ENCODE measurements at regions not wholly inside any gene's neighbourhood (a gene's known extent, or its start where the extent isn't known, plus 50 kb on each side); places are given as distances from the start of the nearest gene placed in this dataset.

DNA sequence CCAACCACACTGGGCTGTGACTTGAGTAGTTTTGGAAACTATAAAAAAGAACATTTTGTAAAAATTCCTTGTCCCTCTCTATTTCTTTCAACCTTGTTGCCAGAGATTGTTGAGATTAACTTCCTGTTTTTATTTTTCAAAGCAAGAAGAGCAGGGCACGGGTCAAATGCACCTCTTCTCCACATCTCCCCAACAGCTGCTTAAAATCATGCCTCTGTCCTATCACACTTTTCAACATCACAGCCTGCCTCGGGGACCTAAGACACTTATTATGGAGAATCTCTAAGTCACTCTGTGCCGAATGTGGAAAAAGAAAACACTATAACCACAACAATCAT, 280.3 kb upstream of the TNC start:
- H3K4me1 ChIP-seq (ENCODE audit: insufficient read depth) = no peaks in the 10 kb centered on the region
- DNase-seq = no peak
- intact Hi-C loops (cut with DNase I) = loop anchor here in 1 of 4 donors (10.0 kb wide), 1 partner anchor 47 kb away; no protein-coding TSS in a partner anchor
- WGBS, 3 donors = 14 to 30% (median 15%) methylated on average over 3 of the region's 3 CpGs
- no peaks in the 10 kb centered on the region for H3K27me3 ChIP-seq
- no peaks in the 10 kb centered on the region for H3K36me3 ChIP-seq
- H3K4me3 ChIP-seq = no peak overlapping the region
- H3K27ac ChIP-seq = no peak overlapping the region
- TF ChIP-seq, protein P1, sequence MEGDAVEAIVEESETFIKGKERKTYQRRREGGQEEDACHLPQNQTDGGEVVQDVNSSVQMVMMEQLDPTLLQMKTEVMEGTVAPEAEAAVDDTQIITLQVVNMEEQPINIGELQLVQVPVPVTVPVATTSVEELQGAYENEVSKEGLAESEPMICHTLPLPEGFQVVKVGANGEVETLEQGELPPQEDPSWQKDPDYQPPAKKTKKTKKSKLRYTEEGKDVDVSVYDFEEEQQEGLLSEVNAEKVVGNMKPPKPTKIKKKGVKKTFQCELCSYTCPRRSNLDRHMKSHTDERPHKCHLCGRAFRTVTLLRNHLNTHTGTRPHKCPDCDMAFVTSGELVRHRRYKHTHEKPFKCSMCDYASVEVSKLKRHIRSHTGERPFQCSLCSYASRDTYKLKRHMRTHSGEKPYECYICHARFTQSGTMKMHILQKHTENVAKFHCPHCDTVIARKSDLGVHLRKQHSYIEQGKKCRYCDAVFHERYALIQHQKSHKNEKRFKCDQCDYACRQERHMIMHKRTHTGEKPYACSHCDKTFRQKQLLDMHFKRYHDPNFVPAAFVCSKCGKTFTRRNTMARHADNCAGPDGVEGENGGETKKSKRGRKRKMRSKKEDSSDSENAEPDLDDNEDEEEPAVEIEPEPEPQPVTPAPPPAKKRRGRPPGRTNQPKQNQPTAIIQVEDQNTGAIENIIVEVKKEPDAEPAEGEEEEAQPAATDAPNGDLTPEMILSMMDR (IDR thresholded peaks at IDR 0.05) = no peak
- TF ChIP-seq POLR2A (IDR thresholded peaks at IDR 0.05) = no peak
- TF ChIP-seq EP300 (IDR thresholded peaks at IDR 0.05) = no peak
- H3K9me3 ChIP-seq = no peaks in the 10 kb centered on the region

DNA sequence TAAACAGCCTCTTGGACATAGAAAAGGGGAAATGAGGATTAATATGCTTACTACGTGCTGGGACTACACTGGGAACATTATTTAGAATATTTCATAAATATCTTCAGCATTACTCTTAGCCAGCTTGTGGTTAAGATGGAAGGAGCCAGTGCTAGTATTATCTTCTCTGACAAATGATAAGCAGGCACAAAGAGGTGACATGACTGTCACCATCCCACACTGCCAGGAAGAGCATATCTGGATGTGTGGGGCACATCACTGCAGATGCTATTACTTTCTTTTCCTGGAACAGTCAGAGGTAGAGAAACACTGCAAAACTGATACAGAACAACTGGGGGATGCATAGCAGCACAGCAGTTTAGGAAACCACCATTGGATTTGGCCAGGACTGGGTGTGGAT, 281.0 kb upstream of the TNC start:
- Histone ChIP-seq H3K9me3 (no peaks in the 10 kb centered on the region), H3K27me3 (no peaks in the 10 kb centered on the region), H3K4me1 (ENCODE audit: insufficient read depth) (no peaks in the 10 kb centered on the region), H3K4me3 (no peak overlapping the region), H3K27ac (no peak overlapping the region), H3K36me3 (no peaks in the 10 kb centered on the region)
- intact Hi-C loops (cut with DNase I) = loop anchor here in 1 of 4 donors (10.0 kb wide), 1 partner anchor 46 kb away; no protein-coding TSS in a partner anchor
- TF ChIP-seq POLR2A (IDR thresholded peaks at IDR 0.05) (no peak), EP300 (IDR thresholded peaks at IDR 0.05) (no peak)
- TF ChIP-seq, protein P1 (IDR thresholded peaks at IDR 0.05) = no peak
- WGBS, 3 donors = 37 to 57% (median 56%) methylated on average over 1 of the region's 1 CpG
- no peak for DNase-seq

DNA sequence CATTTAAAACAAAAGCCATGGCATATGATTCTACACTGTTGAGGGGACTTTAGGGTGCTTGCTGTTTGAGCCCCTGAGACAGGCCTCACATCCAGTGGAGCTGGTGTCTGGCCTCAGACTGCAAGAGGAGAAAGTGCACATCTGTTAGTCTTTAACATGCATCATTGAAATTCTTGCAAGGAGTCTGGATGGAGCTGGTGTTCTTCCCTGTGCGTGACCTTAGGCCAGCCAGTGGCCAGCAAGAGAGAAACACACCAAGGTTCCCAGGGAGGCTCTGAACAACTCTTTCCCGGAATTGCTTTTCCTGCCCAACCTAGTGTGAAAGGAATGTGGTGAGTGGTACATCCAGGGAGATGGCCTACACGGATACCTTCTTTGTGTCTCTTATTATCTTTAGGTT, 282.8 kb upstream of the TNC start:
- H3K27ac ChIP-seq = no peak overlapping the region
- no peak for DNase-seq
- no peaks in the 10 kb centered on the region for H3K27me3 ChIP-seq
- WGBS, 3 donors = 69 to 73% (median 71%) methylated on average over 3 of the region's 3 CpGs
- intact Hi-C loops (cut with DNase I) = no loop called here
- H3K4me1 ChIP-seq (ENCODE audit: insufficient read depth) = no peaks in the 10 kb centered on the region
- no peaks in the 10 kb centered on the region for H3K9me3 ChIP-seq
- no peak for TF ChIP-seq POLR2A (IDR thresholded peaks at IDR 0.05)
- TF ChIP-seq, protein P1 (IDR thresholded peaks at IDR 0.05) = no peak
- H3K4me3 ChIP-seq = no peak overlapping the region
- no peaks in the 10 kb centered on the region for H3K36me3 ChIP-seq

- Histone ChIP-seq H3K36me3 (no peaks in the 10 kb centered on the region), H3K27me3 (no peaks in the 10 kb centered on the region), H3K27ac (no peak overlapping the region), H3K4me3 (no peak overlapping the region), H3K4me1 (ENCODE audit: insufficient read depth) (no peaks in the 10 kb centered on the region), H3K9me3 (no peaks in the 10 kb centered on the region)
- intact Hi-C loops (cut with DNase I) = no loop called here
- TF ChIP-seq EP300 (IDR thresholded peaks at IDR 0.05) (no peak), POLR2A (IDR thresholded peaks at IDR 0.05) (no peak)
- TF ChIP-seq, protein P1 (IDR thresholded peaks at IDR 0.05) = no peak
- no peak for DNase-seq
- 35 to 41% (median 37%) methylated on average over 3 of the region's 3 CpGs for WGBS, 3 donors
These were observed 283.9 kb upstream of the TNC start for GRCh38 chr9:115401756-115402327.
